GM21423 (cell line): ENCODE measurements at regions not wholly inside any gene's neighbourhood (a gene's known extent, or its start where the extent isn't known, plus 50 kb on each side); places are given as distances from the start of the nearest gene placed in this dataset.
"Not testable (repeated sequence)": the region's sequence is repeated elsewhere in the genome, so short reads cannot be mapped to it uniquely, and the experiment has no call there.

Experiments used
- ATAC-seq: cut with Tn5 transposase; IDR thresholded peaks from one replicate; pipeline ENCODE4 v1.9.1; 2021; ENCODE audit warnings: mild to moderate bottlenecking, moderate library complexity; ENCODE audit not compliant: unreplicated experiment

DNA sequence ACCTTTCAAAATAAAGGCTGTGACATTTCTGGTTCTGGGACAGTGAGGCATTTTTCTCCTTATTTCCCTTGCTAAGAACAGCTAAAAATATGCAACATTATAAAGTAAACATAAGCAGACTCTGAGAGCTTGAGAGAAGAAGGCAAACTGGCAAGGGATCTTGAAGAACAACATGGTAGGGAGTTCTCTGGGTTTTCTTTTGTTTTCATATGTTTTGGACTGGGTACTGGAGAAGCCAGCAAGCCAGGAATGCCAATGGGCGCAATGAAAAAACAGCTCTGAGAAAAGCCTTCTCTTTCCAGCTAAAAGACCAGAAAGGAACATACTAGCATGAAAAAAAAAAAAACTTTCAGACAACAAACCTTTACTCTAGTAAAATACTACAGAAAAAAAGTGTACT lies 351.4 kb upstream of the HS6ST1 start:
- ATAC-seq: no peak

DNA sequence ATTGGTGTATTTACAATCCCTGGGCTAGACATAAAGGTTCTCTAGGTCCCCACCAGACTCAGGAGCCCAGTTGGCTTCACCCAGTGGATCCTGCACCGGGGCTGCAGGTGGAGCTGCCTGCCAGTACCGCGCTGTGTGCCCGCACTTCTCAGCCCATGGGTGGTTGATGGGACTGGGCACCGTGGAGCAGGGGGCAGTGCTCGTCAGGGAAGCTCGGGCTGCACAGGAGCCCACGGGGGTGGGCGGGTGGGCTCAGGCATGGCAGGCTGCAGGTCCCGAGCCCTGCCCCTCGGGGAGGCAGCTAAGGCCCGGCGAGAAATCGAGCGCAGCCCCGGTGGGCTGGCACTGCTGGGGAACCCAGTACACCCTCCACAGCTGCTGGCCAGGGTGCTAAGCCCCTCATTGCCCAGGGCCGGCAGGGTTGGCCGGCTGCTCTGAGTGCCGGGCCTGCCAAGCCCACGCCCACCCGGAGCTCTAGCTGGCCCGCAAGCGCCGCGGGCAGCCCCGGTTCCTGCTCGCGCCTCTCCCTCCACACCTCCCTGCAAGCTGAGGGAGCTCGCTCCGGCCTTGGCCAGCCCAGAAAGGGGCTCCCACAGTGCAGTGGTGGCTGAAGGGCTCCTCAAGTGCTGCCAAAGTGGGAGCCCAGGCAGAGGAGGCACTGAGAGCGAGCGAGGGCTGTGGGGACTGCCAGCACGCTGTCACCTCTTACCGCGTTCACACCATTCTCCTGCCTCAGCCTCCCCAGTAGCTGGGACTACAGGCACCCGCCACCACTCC lies 353.5 kb upstream of the HS6ST1 start:
- ATAC-seq: not testable (repeated sequence)

DNA sequence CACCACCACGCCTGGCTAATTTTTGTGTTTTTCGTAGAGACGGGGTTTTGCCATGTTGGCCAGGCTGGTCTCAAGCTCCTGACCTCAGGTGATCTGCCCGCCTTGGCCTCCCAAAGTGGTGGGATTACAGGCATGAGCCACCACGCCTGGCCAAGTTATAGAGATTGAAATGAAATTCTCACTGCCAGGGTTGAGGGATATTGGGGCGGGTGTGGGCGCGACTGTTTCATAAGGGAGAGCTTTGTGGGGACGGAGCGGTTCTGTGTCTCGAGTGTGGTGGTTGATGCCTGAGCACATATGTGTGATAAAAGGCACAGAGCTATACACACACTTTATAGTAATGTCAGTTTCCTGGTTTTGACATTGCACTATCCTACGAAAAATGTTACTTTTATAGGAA lies 361.0 kb upstream of the HS6ST1 start:
- not testable (repeated sequence) for ATAC-seq

DNA sequence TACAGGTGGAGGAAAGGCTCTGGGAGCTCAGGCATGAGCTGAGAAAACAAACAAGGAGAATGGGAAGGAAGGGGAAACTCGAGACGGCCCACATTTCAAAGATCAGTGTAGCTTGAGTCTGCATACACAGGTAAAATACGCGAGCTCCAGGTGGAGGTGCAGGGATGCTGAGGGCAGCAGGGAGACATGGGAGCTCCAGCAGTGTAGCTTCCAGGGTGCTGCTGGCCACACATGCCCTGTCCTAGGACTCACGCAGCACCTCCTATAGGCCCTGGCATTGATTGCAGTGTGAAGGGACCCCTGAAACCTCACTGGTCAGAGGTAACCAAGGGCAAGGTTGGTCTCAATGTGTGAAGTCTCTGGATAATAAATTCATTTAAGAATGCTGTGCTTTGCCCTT lies 362.8 kb upstream of the HS6ST1 start:
- ATAC-seq: no peak

DNA sequence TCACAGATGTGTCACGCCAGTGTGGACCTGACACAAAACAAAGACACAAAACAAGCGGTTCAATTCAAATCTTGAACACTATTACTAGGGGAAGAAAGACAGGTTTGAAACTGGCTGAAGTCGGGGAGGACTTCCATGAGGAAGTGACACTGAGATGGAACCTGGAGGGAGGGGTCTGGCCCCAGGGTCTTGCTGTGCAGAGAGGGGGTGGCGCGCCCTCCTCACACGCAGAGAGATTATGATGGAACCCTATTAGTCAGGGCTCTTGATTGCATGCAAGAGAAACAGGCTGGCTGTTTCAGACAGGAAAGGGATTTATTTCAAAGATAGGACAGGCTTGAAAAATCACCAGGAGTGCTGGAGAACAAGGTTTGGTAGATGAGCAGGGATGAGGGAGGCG lies 363.6 kb upstream of the HS6ST1 start:
- no peak for ATAC-seq

DNA sequence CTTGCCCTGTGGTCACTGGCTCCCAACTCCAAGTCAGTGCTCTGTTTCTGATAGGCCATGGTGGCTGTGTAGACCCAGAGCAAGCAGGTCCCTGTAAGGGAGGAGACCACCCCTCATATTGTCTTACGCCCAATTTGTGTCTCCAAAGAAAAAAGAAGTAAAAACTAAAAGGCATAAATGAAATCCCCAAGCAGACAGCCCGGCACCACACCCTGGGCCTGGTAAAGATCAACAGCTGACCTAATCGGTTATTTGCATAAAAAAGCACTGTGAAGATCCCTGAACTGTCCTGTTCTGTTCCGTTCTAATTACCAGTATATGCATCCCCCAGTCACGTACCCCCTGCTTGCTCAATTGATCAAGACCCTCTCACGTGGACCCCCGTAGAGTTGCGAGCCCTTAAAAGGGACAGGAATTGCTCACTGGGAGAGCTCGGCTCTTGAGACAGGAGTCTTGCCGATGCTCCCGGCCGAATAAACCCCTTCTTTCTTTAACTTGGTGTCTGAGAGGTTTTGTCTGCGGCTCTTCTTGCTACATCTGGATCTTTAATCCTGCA lies 364.1 kb upstream of the HS6ST1 start:
- no peak for ATAC-seq

DNA sequence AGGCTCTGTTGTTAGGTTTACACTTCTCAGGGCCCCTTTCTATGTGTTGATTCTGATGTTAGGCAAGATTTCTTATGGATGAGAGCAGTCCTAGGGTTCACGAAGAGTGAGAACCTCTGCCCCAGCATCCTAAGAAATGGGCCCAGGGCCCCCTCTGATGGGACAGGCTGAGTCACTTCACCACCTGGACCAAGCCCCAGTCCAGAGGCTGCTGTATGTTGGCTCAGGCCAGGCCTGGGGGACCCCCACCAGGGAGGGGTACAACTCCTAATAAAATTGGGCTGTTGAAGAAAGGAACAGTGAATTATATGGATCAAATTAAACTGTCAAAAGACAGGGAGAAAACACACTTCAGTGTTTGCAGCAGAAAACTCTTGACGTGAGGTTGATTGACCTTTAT lies 365.9 kb upstream of the HS6ST1 start:
- no peak for ATAC-seq

DNA sequence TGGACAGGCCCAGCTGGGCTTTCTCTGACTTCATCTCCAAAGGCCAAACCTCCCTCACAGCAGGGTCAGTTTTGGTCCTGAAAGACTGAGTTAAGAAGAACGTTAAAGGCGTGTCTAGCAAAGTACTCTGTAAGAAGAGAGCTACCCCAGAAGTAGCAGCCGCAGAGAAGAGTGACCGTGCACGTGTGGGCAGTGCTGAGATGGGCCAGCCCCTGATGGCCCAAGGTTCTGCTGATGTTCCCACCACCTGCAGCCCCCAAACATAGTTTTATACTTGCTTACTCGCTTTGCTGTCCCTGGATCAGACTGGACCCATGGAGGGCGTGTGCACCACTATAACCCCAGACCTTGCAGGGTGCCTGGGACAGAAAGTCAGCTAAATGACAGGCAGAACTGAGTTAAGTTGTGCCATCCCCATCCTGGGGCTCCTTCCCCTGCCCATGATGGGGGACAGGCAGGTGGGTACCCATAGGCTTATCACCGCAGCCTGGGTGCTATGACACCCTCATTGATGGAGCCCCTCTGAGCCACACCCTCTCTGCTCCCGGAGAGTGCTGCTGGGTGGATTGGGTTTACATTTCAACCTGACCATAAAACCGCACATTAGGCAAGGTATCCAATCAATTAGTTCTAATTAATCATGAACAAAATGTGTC lies 367.3 kb upstream of the HS6ST1 start:
- ATAC-seq: peak; percentile 25

DNA sequence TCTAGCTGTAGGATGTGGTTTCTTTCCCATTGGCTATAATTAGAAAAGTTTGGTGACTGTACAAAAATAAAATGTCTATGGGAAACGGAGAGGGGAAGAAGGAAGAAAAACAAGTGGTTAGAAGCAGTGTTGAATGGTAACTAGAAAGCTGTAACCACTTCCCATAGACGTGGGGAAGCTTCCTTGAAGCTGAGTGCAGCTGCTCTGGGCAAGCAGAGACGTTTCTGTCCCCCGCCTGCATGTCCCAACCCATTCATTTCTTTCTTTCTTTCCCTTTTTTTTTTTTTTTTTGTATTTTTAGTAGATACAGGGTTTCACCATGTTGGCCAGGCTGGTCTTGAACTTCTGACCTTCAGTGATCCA lies 367.8 kb upstream of the HS6ST1 start:
- peak; percentile 82 for ATAC-seq

DNA sequence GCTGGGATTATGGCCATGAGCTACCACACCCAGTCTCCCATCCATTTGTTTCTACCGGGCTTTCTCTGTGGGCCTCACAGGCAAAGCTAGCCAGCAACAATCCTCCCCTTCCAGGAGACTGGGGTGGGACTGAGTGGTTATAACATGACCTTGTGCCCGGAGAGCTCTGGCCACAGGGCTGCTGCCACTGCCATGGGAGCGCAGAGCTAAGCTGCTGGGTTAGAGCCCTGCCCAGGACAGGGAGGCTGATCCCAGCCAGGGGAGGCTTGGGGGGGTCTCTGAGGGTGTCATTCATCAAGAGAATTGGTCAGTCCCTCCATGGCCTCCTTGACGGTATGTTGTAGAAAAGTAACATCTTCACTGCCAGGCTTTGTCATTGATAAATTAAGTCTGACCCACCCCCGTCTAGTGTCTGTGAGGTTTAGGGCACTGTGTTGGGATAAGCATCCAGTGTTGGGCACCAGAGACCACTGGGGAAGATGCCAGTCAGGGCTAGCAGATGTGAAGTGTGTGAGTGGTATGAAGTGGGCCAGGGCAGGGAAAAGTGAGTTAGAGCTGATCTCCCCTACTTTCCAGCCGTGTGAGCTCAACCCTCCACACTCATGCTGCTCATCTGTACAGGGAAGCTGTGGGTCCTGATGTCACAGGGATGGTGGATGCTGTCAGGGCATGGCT lies 368.4 kb upstream of the HS6ST1 start:
- ATAC-seq: no peak

DNA sequence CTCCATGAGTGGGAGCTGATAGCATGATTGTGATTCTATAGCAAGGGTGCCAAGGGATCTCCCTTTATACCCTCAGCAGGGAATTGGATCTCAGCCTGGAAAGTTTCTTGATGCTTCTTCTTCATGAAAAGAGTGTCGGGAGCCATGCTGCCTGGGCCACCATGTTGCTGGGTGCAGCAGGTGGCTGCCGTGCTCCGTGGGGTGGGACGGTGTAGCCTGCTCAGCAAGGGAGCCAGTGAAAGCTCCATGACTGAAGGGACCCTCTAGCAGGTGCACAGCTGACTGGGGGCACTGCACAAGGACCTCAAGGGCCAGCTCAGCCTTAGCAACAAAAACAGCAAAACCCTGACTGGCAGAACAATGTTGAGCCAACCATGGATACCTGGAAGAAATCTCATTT lies 368.9 kb upstream of the HS6ST1 start:
- ATAC-seq: no peak

DNA sequence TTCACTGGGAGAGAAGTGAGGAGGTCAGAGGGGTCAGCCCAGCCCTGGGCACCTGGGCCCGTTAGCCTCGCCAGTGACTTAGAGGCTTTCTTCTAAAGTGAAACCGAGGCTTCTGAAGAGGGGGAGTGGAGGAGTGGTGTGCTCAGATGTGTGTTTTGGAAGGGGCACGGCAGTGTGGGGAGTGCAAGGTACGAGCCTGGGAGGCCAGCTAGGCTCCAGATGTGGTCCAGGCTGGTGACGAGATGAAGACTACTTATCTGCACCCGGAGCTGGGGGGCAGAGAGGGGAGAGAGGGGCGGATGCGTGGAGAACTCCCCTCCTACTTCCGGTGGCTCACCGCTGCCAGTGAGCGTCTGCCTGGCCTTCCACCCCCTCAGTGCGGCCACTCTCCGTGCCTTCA lies 371.3 kb upstream of the HS6ST1 start:
- no peak for ATAC-seq

DNA sequence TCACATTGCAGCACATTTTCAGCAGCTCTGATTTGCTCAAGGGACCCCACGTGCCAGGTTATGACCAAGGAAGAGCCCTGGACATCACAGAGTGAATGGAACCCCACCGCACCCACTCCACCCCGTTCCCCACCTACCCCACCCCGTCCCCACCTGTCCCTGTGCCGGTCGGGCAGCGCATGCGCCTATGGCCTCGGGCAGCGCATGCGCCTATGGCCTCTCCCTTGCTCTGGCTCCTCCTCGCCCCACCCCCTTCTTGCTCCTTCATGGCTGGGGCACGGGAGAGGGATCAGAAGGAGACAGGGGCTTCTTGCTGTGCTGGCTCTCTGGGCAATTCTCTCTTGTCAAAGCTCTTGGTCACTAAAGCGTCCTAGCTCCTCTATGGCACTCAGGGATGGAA lies 371.8 kb upstream of the HS6ST1 start:
- no peak for ATAC-seq

DNA sequence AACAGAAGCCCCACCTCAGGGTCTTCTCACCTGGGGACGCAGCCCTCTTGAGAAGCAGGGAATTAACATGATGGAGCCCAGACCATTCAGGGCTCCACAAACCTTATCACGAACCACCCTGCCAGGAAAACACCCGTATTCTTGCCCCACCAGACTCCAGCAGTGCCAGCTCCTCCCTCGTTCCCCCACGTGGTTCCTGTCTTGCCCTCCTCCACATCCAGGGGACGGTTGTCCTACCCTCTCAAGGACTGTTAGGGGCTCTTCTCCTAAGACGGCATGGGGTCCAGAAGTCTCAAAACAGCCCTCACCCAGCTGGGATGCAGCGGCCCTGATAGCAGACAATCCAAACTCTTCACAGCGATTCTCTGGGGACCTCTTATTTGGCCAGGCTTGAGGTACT lies 372.2 kb upstream of the HS6ST1 start:
- no peak for ATAC-seq

DNA sequence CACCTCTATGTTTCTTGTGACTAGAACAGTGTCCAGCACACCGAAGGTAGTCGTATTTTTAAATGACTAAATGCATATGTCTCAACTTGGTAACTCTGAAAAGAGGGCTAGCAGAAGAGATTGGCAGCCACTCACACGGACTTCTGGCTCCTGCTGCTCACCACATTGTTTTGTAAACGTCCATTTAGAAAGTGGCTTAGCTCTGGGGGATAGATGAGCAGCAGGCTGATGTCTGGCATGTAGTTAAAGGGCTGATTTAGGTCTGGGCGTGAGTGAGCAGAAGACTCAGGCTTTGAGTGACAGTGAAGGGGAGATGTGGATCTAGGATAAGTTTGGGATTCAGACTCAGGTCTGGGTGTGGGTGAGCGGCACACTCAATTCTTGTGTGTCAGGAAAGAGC lies 372.9 kb upstream of the HS6ST1 start:
- no peak for ATAC-seq

DNA sequence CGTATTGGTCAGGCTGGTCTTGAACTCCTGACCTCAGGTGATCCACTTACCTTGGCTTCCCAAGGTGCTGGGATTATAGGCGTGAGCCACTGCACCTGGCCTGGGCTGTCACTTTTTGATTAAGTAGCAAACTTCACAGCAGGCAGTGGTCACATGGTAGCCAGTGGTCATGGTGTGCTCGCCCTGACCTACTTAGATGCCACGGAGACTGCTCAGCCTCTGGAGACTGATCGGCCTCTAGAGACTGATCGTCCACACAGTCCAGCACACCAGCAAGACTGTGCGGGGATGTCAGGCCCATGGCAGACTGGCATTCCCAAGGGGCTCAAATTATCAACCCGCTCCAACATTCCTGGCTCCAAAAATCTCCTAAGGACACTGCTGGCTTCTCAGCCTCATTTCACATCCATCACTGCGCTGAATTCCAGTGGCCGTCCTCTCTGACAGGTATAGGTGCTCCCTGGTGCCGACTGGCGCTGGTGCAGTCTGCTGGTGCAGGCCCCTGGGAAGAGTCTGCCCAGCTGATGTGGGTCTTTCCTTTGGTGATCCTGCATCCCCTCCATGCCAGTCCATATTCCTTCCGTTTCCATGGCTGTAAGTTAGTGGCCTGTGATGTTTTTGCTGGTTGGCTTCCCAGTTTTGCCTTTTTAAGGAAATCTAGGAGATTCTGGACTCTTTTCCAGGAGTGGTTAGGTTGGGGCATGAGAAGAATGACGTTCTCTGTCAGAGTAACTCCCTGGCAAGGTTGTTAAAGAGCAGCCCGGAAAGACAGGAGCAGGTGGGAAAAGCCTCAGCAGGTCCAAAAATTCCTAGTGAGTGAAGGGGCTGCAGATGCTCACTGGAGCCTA lies 374.5 kb upstream of the HS6ST1 start:
- ATAC-seq: no peak

DNA sequence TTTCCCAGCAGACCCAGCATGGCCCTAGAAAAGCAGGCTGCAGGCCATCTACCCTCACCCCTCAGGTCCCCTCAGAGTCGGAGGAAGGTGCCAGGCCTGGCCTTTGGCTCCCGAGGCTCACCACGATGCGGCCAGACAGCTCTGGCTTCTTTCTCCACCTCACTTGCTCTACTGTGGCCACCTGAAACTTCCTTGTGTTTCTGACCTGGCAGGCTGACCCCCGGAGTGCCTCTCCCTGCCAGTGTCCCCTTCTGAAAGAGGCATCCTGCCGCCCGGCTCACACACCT lies 375.0 kb upstream of the HS6ST1 start:
- no peak for ATAC-seq

DNA sequence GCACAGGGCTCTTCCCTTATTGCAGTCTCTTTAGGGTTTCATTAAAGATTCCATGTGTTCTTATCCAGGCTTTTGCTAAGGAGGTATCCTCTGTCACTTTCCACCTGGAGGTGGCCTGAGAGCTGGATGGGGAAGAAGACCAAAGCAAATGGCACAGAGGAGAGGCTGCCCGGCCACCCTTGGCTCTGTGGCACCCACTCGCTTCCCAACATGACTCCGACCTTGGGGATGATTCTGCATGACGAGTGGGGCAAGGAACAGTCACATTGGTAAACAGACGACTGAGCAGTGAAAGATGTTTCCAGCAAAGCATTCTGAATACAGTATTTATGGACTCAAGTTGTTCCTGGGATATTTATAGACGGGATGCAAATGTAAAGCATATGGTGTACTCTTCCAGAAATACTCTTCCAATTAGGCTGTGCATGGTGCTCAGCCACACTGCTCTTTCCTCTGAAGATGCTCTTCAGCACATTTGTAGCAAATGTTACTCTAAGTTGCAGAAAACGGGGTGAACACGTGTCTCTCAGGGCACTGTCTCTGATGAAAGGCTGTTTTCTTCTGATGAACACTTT lies 377.1 kb upstream of the HS6ST1 start:
- ATAC-seq: no peak

DNA sequence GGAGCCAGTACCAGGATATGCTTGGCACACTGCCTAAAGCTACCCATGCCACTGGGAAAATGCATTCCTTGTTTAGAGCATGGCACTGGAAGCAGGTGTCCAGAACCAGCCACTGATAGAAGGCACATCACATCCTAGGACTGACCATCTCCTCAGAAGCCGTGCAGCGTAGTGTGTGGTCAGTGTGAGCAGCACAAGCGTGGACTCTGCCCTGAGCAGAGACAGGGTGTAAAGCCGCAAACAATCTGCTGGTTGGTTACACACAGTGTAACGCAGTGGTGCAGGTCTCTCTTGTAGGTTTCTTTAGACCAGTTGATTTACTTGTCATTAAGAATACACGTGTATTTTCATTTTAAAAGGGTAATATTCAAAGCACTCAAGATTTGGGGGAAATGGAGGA lies 377.8 kb upstream of the HS6ST1 start:
- ATAC-seq: no peak

DNA sequence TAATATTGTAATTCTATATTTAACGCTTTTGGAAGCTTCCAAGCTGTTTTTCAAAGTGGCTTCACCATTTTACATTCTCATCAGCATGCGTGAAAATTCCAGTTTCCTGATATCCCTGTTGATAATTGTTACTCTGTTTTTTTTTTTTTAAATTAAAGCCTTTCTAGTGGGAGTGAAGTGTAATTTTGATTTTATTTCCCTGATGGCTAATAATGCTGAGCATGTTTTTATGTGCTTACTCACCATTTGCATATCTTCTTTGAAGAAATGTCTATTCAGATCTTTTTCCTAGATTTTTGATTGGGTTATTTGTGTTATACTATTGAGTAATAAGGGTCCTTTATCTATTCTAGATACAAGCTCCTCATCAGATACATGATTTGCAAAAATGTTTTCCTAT lies 382.8 kb upstream of the HS6ST1 start:
- ATAC-seq: no peak

DNA sequence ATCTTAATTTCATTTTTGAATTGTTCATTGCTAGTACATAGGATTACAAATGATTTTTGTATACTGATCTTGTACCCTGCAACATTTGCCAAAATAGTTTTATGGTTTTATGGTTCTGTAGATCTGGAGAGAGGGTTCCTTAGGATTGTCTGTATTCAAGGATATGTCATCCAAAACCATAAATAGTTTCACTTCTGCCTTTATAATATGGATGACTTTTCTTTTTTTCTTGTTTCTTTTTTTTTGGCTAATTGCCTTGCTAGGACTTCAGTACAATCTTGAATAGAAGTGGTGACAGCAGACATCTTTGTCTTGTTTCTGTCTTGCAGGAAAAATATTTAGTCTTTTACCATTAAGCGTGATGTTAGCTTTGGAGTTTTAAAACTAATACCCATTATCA lies 383.9 kb upstream of the HS6ST1 start:
- no peak for ATAC-seq
